WI38 (cell line): ENCODE measurements at regions not wholly inside any gene's neighbourhood (a gene's known extent, or its start where the extent isn't known, plus 50 kb on each side); places are given as distances from the start of the nearest gene placed in this dataset.

Experiments
- H3K4me3 ChIP-seq: 2 replicates; pipeline ENCODE4 v1.5.1; 2011; ENCODE audit warnings: low read depth, mild to moderate bottlenecking, control low read depth, low read length
- TF ChIP-seq, protein P1 (sequence below): IDR thresholded peaks from 2 replicates; pipeline ENCODE4 v1.5.1; 2012; ENCODE audit warnings: low read depth, mild to moderate bottlenecking, control low read depth, low read length

DNA sequence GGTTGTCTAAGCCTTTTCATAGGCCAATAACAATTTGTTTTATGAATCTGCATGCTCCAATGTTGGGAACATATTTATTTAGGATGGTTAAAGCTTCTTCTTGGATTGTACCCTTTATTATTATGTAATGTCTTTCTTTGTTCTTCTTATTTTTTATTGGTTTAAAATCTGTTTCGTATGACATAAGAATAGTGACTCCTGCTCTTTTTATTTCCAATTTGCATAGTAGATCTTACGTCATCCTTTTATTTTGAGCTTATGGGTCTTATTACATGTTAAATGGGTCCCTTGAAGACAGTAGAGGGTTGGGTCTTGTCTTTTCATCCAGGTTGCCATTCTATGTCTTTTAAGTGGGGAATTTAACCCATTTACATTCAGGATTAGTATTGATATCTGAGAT lies 561.9 kb upstream of the GHITM start:
- TF ChIP-seq, protein P1, sequence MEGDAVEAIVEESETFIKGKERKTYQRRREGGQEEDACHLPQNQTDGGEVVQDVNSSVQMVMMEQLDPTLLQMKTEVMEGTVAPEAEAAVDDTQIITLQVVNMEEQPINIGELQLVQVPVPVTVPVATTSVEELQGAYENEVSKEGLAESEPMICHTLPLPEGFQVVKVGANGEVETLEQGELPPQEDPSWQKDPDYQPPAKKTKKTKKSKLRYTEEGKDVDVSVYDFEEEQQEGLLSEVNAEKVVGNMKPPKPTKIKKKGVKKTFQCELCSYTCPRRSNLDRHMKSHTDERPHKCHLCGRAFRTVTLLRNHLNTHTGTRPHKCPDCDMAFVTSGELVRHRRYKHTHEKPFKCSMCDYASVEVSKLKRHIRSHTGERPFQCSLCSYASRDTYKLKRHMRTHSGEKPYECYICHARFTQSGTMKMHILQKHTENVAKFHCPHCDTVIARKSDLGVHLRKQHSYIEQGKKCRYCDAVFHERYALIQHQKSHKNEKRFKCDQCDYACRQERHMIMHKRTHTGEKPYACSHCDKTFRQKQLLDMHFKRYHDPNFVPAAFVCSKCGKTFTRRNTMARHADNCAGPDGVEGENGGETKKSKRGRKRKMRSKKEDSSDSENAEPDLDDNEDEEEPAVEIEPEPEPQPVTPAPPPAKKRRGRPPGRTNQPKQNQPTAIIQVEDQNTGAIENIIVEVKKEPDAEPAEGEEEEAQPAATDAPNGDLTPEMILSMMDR: no peak
- H3K4me3 ChIP-seq: no peak overlapping the region

DNA sequence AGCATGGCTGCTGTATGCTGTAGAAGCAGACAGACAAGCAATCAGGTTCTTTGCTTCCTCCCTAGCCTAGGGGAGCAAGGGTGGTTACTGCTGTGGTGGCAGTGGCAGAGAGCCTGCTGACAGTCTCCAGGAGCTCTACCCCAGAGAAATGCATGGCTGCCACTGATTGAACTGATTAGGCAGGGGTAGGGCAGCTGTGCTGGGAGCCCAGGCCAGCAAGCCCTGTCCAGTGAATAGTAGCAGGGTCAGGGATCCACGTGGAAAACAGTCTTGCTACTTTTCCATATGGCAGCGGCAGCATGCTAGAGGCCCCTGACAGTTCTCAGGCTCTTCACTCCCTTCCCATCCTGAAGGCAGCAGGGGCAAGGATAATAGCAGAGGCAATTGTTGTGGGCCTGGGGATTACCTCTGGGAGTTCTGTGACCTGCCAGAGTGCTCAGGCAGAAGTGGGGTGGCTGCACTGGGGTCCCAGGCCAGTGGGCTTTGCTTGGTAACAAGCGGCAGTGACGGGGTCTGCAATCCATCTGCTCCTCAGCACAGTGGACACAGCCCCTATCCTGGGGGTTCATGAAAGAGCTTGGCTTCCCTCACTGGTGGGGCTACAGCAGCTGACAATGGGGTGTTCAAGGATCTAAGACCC lies 558.8 kb upstream of the GHITM start:
- no peak overlapping the region for H3K4me3 ChIP-seq
- TF ChIP-seq, protein P1: no peak

DNA sequence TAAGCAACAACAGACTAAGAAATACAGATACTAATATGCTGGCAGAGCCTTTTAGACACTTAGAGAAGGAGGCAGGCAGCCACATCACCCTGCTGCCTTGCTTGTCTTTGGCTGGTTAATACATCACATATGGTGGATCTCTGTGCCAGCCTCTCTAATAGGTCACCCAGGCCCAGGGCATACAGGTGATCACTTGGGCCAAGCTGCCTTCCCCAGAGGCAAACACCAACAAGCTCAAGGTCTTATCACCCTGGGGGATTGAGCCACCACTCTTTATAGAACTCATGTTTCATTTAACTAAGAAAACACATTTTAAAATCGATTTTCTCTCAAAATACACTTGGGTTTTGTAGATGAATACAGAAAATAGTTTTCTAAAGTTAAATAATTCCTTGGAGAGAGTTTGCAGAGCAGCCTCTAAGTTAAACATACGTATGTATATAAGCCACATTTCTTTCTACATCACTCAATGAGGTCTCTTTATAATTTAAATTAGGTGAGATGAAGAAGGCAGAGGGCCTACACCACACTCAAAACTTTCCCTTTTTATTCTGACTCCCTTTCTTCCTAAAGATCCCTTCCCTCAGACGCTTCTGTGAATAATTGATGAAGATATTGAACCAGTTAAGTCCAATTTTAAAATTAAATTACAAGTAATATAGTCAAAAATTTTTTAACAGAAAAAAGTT lies 556.8 kb upstream of the GHITM start:
- H3K4me3 ChIP-seq: no peak overlapping the region
- TF ChIP-seq, protein P1: no peak

DNA sequence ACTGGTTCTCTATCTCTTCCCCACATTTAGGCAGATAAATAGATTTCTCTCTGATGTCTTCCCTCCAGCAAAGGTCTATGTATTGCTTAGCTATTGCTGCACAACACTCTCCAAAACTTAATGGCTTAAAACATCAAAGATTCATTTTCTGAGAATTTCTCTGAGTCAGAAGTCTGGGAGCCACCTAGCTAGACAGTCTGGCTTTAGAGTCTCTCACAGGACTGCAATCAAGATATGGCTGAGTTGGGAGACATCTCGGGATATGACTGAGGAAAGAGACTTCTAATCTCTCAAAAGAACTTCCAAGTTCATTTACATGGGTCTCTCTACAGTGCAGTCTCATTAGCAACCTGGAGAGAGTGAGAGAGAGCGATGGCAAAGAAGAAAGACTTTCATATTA lies 553.6 kb upstream of the GHITM start:
- H3K4me3 ChIP-seq: no peak overlapping the region
- TF ChIP-seq, protein P1: no peak

DNA sequence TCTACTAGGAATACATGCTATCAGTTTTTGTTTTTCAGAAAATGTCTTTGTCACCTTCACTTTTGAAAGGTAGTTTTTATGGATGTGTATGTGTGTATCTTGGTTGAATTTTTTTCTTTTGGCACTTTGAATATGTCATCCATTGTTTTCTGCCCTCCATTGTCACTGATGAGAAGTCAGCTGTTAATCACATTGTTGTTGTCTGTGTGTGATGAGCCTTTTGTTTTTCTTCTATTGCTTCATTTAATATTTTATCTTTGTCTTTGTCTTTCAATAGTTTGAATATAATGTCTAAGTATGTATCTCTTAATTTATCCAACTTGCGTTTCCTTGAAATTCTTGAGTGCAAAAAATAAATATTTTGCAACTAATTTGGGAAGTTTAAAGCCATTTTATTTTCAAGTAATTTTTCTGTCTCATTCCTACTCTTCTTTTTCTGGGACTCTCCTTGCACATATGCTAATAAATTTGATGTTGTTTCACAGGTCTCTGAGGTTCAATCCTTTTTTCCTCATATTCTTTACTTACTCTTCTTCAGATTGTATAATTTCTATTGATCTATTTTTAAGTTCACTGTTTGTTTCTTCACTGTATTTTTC lies 546.9 kb upstream of the GHITM start:
- no peak overlapping the region for H3K4me3 ChIP-seq
- TF ChIP-seq, protein P1: no peak

DNA sequence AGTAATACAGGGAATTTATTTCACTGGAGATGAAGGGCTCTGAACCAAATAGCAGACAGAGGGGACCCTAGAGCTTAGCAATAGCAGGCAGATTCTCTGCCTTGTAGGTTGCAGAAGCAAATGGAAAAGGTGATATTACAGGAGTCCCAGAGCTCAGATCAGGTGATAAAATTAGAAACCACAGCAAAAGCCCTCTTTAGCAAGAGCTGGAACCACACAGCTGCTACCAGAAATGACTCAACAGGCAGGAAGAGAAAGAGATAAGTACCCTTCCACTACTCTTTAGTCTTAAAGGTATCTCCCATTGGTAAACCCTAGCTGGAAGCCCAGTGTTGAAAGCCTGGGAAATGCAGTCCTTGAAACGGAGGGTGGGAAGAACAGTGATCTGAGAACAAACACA lies 535.6 kb upstream of the GHITM start:
- TF ChIP-seq, protein P1: no peak
- no peak overlapping the region for H3K4me3 ChIP-seq
